Fibroblast of gingiva (primary cell): ENCODE measurements at regions not wholly inside any gene's neighbourhood (a gene's known extent, or its start where the extent isn't known, plus 50 kb on each side); places are given as distances from the start of the nearest gene placed in this dataset.

Experiments used
- DNase-seq: peaks from one replicate; pipeline ENCODE4 v3.0.0-alpha.2; 2011; ENCODE audit warnings: low read depth

DNA sequence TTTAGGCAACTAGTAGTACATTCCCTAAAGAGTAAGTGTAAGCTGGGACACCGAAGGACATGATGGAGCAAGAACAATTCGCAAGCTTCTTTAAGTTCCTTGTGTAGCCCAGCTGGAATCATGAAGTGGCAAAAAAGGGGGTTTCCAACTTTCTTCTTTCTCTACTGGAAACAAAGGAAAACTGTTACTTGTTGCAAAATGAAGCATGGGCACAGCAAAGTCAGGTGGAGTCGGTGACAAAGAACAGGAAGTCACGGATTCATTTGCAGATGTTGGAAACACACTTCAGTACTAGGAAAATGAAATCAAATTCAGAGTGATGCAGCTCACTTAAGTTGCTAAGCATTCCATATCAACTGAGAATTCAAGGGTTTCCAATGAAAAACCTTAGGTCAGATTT is 706.9 kb upstream of the STXBP6 start:
- no peak for DNase-seq

DNA sequence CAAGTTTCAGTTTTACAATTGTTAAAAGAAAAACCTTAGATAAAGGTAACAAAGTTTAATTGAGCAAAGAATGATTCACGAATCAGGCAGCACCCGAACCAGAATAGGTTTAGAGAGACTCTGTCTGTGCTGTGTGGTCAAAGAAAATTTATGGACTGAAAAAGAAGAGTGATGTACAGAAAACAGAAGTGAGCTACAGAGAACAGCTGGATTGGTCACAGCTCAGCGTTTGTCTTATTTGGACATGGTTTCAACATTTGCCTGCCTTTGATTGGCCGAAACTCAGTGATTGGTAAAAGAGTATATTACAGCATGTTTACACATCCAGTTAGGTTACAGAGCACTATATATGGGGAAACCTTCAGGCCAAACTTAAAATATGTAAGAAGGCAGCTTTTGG is 703.2 kb upstream of the STXBP6 start:
- no peak for DNase-seq

- no peak for DNase-seq
These were observed 700.5 kb upstream of the STXBP6 start for GRCh38 chr14:25750436-25750835.
